H1 (cell line): ENCODE measurements at regions not wholly inside any gene's neighbourhood (a gene's known extent, or its start where the extent isn't known, plus 50 kb on each side); places are given as distances from the start of the nearest gene placed in this dataset.

Source experiments
- CTCF ChIA-PET: fragments of 300-600 bp; sonication (Branson Sonifier 250); formaldehyde crosslinking; loops from one replicate; lab custom pipeline; 2021; ENCODE audit not compliant: partially characterized antibody; lab: Charles Lee
- POLR2A ChIA-PET: fragments of 300-600 bp; sonication (Branson Sonifier 250); formaldehyde crosslinking; loops from one replicate; lab custom pipeline; 2021; ENCODE audit warnings: inconsistent platforms; ENCODE audit not compliant: partially characterized antibody; lab: Charles Lee
- DNase-seq, 2 experiments: peaks; one replicate each; pipeline versions ENCODE4 v3.0.0 to v3.0.0-alpha.2; 2010 to 2022; ENCODE audit warnings: low spot score in 2 of 2, low read depth in 1 of 2, mixed read lengths in 1 of 2
- FAIRE-seq: peaks from 2 replicates; lab custom pipeline; 2011; peaks lifted over from hg19 to GRCh38; lab: Jason Lieb, UNC
- H2AFZ ChIP-seq: 2 replicates; pipeline ENCODE4 v1.8.1; 2012; ENCODE audit warnings: low read length, inconsistent platforms
- H2AK5ac ChIP-seq: 2 replicates; pipeline ENCODE4 v1.6.1; 2013; ENCODE audit warnings: low read depth, low read length
- H2BK120ac ChIP-seq: replicated peaks from 2 replicates; pipeline ENCODE3; 2013; ENCODE audit warnings: low read depth, low read length, inconsistent platforms
- H2BK12ac ChIP-seq: 2 replicates; pipeline ENCODE4 v1.6.1; 2013; ENCODE audit warnings: low read depth, low read length
- H2BK15ac ChIP-seq: 2 replicates; pipeline ENCODE4 v1.6.1; 2013; ENCODE audit warnings: low read length
- H2BK20ac ChIP-seq: 2 replicates; pipeline ENCODE4 v1.6.1; 2013; ENCODE audit warnings: low read length
- H2BK5ac ChIP-seq: 2 replicates; pipeline ENCODE4 v1.6.1; 2013; ENCODE audit warnings: low read depth, low read length
- H3K14ac ChIP-seq: 2 replicates; pipeline ENCODE4 v1.6.1; 2013; ENCODE audit warnings: inconsistent platforms; ENCODE audit not compliant: insufficient read length
- H3K18ac ChIP-seq: 2 replicates; pipeline ENCODE4 v1.6.1; 2013; ENCODE audit warnings: low read length; ENCODE audit errors: extremely low read depth
- H3K23ac ChIP-seq: 2 replicates; pipeline ENCODE4 v1.6.1; 2013; ENCODE audit warnings: inconsistent platforms; ENCODE audit not compliant: insufficient read length
- H3K23me2 ChIP-seq: 2 replicates; pipeline ENCODE4 v1.6.1; 2013; ENCODE audit warnings: low read depth, low read length
- H3K27ac ChIP-seq: 2 replicates; pipeline ENCODE4 v1.6.1; 2011; ENCODE audit warnings: low read depth, low read length, inconsistent platforms
- H3K27me3 ChIP-seq, 4 experiments: replicated peaks in 1 of 4; 1 replicate in 1 of 4; 2 replicates in 3 of 4; pipeline versions ENCODE4 v1.6.1 to v1.8.1; 2011 to 2013; ENCODE audit warnings: low read length in 3 of 4, mild to moderate bottlenecking in 3 of 4, inconsistent platforms in 2 of 4, mixed read lengths in 2 of 4, moderate library complexity in 1 of 4; ENCODE audit not compliant: control insufficient read depth in 3 of 4, insufficient read depth in 3 of 4; ENCODE audit errors: extremely low read depth in 1 of 4
- H3K36me3 ChIP-seq, 4 experiments: 2 replicates each; pipeline versions ENCODE4 v1.6.1 to v1.8.1; 2011 to 2013; ENCODE audit warnings: mild to moderate bottlenecking in 4 of 4, low read length in 3 of 4, moderate library complexity in 2 of 4, control low read depth in 1 of 4, inconsistent platforms in 1 of 4; ENCODE audit not compliant: insufficient read depth in 4 of 4, control insufficient read depth in 2 of 4
- H3K4ac ChIP-seq: replicated peaks from 2 replicates; pipeline ENCODE3; 2013; ENCODE audit warnings: low read length, low read depth, mixed read lengths, inconsistent platforms; ENCODE audit not compliant: insufficient read length
- H3K4me1 ChIP-seq, 4 experiments: replicated peaks in 1 of 4; 1 replicate in 1 of 4; 2 replicates in 3 of 4; pipeline versions ENCODE4 v1.6.1 to v1.8.1; 2011 to 2013; ENCODE audit warnings: low read length in 3 of 4, inconsistent platforms in 2 of 4, mixed read lengths in 1 of 4; ENCODE audit not compliant: insufficient read depth in 4 of 4, control insufficient read depth in 3 of 4
- H3K4me2 ChIP-seq, 2 experiments: 2 replicates each; pipeline versions ENCODE4 v1.6.1 to v1.8.1; 2011 to 2013; ENCODE audit warnings: low read depth in 2 of 2, low read length in 2 of 2, control low read depth in 1 of 2, inconsistent platforms in 1 of 2, mild to moderate bottlenecking in 1 of 2; ENCODE audit not compliant: insufficient read depth in 1 of 2
- H3K4me3 ChIP-seq, 4 experiments: fragments of 200-600, 300-600 bp in 1 of 4; sonication (generic), shearing (Covaris generic), sonication (Bioruptor Twin) in 1 of 4; 2 replicates each; pipeline versions ENCODE4 v1.5.1 to v1.8.1; 2011 to 2016; ENCODE audit warnings: low read length in 4 of 4, low read depth in 3 of 4, control low read depth in 2 of 4, inconsistent platforms in 2 of 4, mild to moderate bottlenecking in 2 of 4, mixed read lengths in 1 of 4, moderate library complexity in 1 of 4; ENCODE audit not compliant: insufficient read depth in 2 of 4; ENCODE audit errors: extremely low read depth in 1 of 4
- H3K56ac ChIP-seq: replicated peaks from 2 replicates; pipeline ENCODE3; 2013; ENCODE audit warnings: low read depth, mild to moderate bottlenecking, mixed read lengths, low read length, inconsistent platforms; ENCODE audit not compliant: insufficient read length
- H3K79me1 ChIP-seq: 2 replicates; pipeline ENCODE4 v1.6.1; 2013; ENCODE audit warnings: low read depth, low read length, control low read depth
- H3K79me2 ChIP-seq, 2 experiments: 2 replicates each; pipeline versions ENCODE4 v1.6.1 to v1.8.1; 2012 to 2013; ENCODE audit warnings: low read length in 2 of 2, mild to moderate bottlenecking in 2 of 2, inconsistent platforms in 1 of 2; ENCODE audit not compliant: insufficient read depth in 2 of 2, control insufficient read depth in 1 of 2
- H3K9ac ChIP-seq, 4 experiments: replicated peaks in 1 of 4; 1 replicate in 1 of 4; 2 replicates in 3 of 4; pipeline versions ENCODE4 v1.6.1 to v1.8.1; 2011 to 2013; ENCODE audit warnings: low read depth in 3 of 4, low read length in 3 of 4, control low read depth in 2 of 4, mild to moderate bottlenecking in 2 of 4, moderate library complexity in 2 of 4, inconsistent platforms in 1 of 4; ENCODE audit errors: extremely low read depth in 1 of 4
- H3K9me3 ChIP-seq, 2 experiments: 2 replicates each; pipeline versions ENCODE4 v1.6.1 to v1.8.1; 2012 to 2013; ENCODE audit warnings: mild to moderate bottlenecking in 2 of 2, moderate library complexity in 2 of 2, control low read depth in 1 of 2, inconsistent platforms in 1 of 2, low read depth in 1 of 2, low read length in 1 of 2, mixed read lengths in 1 of 2; ENCODE audit not compliant: insufficient read depth in 2 of 2
- H4K20me1 ChIP-seq, 2 experiments: replicated peaks in 1 of 2; 2 replicates each; pipeline versions ENCODE3 to v1.8.1; 2011 to 2013; ENCODE audit warnings: inconsistent platforms in 2 of 2, low read length in 2 of 2, mild to moderate bottlenecking in 1 of 2; ENCODE audit not compliant: insufficient read depth in 2 of 2, control insufficient read depth in 1 of 2
- H4K5ac ChIP-seq: 2 replicates; pipeline ENCODE4 v1.6.1; 2013; ENCODE audit warnings: low read length, low read depth, mixed read lengths, inconsistent platforms; ENCODE audit not compliant: insufficient read length
- H4K8ac ChIP-seq: 2 replicates; pipeline ENCODE4 v1.8.0; 2013; ENCODE audit warnings: mild to moderate bottlenecking, moderate library complexity, low read length, inconsistent platforms; ENCODE audit not compliant: insufficient read depth; ENCODE audit errors: extremely low read depth
- H4K91ac ChIP-seq: replicated peaks from 2 replicates; pipeline ENCODE3; 2013; ENCODE audit warnings: low read length, mixed read lengths, inconsistent platforms; ENCODE audit not compliant: insufficient read length
- E2F6 ChIP-seq: IDR thresholded peaks from 2 replicates; pipeline ENCODE4 v1.6.1; 2012; ENCODE audit warnings: inconsistent platforms
- GABPA ChIP-seq: IDR thresholded peaks from 2 replicates; pipeline ENCODE4 v1.6.1; 2011; ENCODE audit warnings: mild to moderate bottlenecking, low read length, moderate library complexity, borderline replicate concordance; ENCODE audit not compliant: insufficient read depth
- GTF2F1 ChIP-seq: IDR thresholded peaks from 2 replicates; pipeline ENCODE4 v1.6.1; 2012; ENCODE audit warnings: low read depth, low read length, improper control_type of control experiment, borderline replicate concordance
- HDAC6 ChIP-seq: IDR thresholded peaks from one replicate; pipeline ENCODE4 v1.7.1; 2012; ENCODE audit warnings: low read depth, mild to moderate bottlenecking, inconsistent platforms, low read length, moderate library complexity
- PHF8 ChIP-seq: fragments of 200-600 bp; sonication (generic); conservative IDR thresholded peaks from 2 replicates; pipeline ENCODE4 v1.7.1; 2012; ENCODE audit warnings: low read depth, mild to moderate bottlenecking, inconsistent platforms, low read length, moderate library complexity
- RBBP5 ChIP-seq: IDR thresholded peaks from 2 replicates; pipeline ENCODE4 v1.7.1; 2012; ENCODE audit warnings: low read depth, mild to moderate bottlenecking, inconsistent platforms, low read length, moderate library complexity, borderline replicate concordance
- RFX5 ChIP-seq: IDR thresholded peaks from 2 replicates; pipeline ENCODE4 v1.6.1; 2011; ENCODE audit warnings: low read depth, low read length, improper control_type of control experiment, borderline replicate concordance
- SIX5 ChIP-seq: IDR thresholded peaks from 2 replicates; pipeline ENCODE4 v1.6.1; 2011; ENCODE audit warnings: mild to moderate bottlenecking, low read depth, low read length
- WGBS, 2 experiments: shearing (Covaris generic) in 1 of 2; methylation state at CpG; one replicate each; pipeline versions ENCODE4 v1.1.6 to v1.1.7; 2013 to 2015; ENCODE audit warnings: low lambda C conversion rate in 2 of 2, mixed read lengths in 2 of 2, inconsistent platforms in 1 of 2, low coverage in 1 of 2, missing lambda C conversion rate in 1 of 2; ENCODE audit not compliant: insufficient replicate concordance in 2 of 2, insufficient coverage in 1 of 2, insufficient read length in 1 of 2; ENCODE audit errors: extremely low coverage in 1 of 2, missing lambda C conversion rate in 1 of 2; 5-methylcytosine and 5-hydroxymethylcytosine counted together

GRCh38 chr14:30132196-30132595, 204.5 kb upstream of the PRKD1 start:
- ChIA-PET CTCF (no interaction called here), POLR2A (no interaction called here)
- H3K27ac ChIP-seq = no peak overlapping the region
- H2AFZ ChIP-seq = no peak overlapping the region
- no peak overlapping the region for H2BK5ac ChIP-seq
- H2BK12ac ChIP-seq = no peak overlapping the region
- no peak overlapping the region for H2BK120ac ChIP-seq
- no peaks in the 10 kb centered on the region for H3K23me2 ChIP-seq
- H3K18ac ChIP-seq = no peak overlapping the region
- H3K79me1 ChIP-seq = no peaks in the 10 kb centered on the region
- no peak overlapping the region for H3K56ac ChIP-seq
- FAIRE-seq = no peak
- H3K4me1 ChIP-seq = peaks cover 0 to 4% (median 0%) of the 10 kb centered on the region in 4 experiments; a peak in 1 of 7 replicates
- H3K23ac ChIP-seq = no peak overlapping the region
- no peak for DNase-seq
- no peak overlapping the region for H4K91ac ChIP-seq
- no peak overlapping the region for H2AK5ac ChIP-seq
- no peak overlapping the region for H4K5ac ChIP-seq
- no peak overlapping the region for H3K4ac ChIP-seq
- H4K8ac ChIP-seq = no peak overlapping the region
- no peak overlapping the region for H3K9ac ChIP-seq
- no peak overlapping the region for H3K4me3 ChIP-seq
- H3K14ac ChIP-seq = no peak overlapping the region
- no peaks in the 10 kb centered on the region for H3K36me3 ChIP-seq
- 91% methylated on average over 2 of the region's 2 CpGs; no CpG with 5 or more reads in 1 of the 2 experiments for WGBS, 2 experiments
- TF ChIP-seq PHF8 = no peak
- no peak for TF ChIP-seq RFX5
- no peak for TF ChIP-seq SIX5
- TF ChIP-seq E2F6 = no peak
- TF ChIP-seq GTF2F1 = no peak
- TF ChIP-seq HDAC6 = no peak
- TF ChIP-seq GABPA = no peak
- no peak for TF ChIP-seq RBBP5
- TF ChIP-seq, all 59 proteins: peak for 0
- Histone ChIP-seq H3K27me3 (no peaks in the 10 kb centered on the region), H2BK15ac (no peak overlapping the region), H4K20me1 (no peaks in the 10 kb centered on the region), H3K4me2 (no peak overlapping the region), H2BK20ac (no peak overlapping the region), H3K9me3 (no peaks in the 10 kb centered on the region), H3K79me2 (no peaks in the 10 kb centered on the region)
